ENCODE measurements at regions not wholly inside any gene's neighbourhood (a gene's known extent, or its start where the extent isn't known, plus 50 kb on each side); places are given as distances from the start of the nearest gene placed in this dataset.

GRCh38 chr3:102529452-102529851 lies 94.6 kb downstream of the ZPLD1 start:
- peak; percentile 38 for DNase-seq

DNA sequence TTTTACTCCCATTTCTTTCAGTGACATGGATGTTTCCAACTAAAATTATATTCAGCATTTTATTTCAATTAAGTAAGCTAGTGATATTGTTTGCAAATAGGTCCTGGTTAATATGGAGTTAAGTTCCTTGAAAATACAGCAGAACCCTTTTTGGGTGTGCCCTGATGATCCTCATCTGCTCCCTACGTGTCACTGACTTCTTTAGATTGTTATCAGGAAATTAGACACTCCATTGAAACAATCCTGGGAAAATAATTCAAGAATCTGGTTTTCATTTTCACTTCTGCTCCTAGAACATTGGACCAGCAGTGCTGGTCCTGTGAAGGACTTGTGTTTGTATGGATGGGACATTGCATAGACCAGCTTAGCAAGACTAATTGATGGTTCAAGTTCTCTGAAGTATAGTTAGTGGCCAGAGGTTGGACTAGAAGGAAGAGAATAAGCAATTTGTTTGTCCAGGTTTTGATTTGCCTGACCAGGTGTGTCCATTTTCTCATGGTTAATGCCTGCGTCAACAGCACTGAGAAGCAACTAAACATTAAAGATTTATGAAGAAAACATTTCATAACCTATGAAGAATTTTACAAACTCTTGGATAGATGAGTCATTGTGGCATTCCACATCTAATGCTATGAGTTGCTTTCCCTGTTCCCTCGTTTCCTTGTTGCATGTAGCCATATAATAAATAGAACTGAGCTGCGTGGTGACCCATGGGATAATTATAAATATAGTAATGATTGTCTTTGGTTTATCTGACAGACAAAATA lies 95.8 kb downstream of the ZPLD1 start:
- peak; percentile 20 for DNase-seq

DNA sequence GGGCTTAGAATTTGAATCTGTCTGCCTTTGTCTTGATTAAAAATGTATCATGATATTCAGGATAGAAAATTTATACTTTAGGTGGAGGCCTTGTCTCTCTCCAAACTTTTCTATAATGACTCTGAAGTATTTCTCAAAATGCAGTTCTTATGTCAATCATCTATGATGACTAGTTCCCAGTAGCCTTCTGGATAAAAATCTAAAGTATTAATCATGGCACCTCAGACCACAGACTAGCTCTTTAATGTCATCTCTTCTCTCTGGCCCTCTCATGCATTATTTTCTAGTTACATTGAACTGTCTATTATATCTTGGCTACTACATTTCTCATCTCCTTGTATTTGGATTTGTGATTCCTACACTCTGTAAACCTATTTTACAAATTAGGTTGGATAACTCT lies 96.9 kb downstream of the ZPLD1 start:
- DNase-seq, result no peak

GRCh38 chr3:102532901-102533300 lies 98.1 kb downstream of the ZPLD1 start:
- no peak for DNase-seq

- DNase-seq, result no peak
Measured at GRCh38 chr3:102533784-102534183, 99.0 kb downstream of the ZPLD1 start.

DNA sequence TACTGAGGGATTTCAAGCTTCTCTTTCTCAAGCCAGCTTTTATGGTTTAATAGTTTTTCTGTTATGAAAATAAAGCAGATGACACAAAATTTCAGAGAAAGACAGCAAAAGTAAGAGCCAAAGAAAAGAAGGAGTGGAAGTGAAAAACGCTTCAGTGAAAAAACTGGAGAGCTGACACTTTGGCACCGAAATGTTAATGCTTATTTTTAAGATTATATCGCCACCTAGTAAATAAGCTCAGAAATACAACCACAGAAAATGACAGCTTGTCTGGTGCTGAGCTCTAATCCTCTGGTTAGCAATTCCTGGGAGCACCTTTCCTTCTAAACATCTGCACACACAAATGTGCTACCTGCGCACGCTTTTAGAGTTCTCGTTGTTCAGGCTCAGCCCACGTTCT lies 101.6 kb downstream of the ZPLD1 start:
- DNase-seq, result peak; percentile 50

DNA sequence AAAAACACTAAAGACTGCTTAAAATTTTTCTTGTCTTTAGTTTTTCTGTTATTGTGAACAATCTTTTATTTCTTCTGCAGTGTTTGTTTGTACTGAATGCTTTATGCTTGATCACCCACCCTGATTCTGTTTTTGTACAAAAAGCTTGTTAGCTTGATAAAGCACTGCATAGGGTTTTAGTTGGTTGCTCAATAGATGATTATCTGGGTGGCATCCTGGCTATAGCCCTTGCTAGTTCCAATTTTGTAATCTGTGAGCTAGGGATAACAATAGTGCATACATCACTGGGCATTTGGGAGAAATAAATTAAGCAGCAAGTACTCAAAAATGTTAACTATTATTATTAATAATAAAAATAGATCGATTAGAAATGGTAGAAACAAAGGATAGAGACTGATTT lies 102.3 kb downstream of the ZPLD1 start:
- no peak for DNase-seq

DNA sequence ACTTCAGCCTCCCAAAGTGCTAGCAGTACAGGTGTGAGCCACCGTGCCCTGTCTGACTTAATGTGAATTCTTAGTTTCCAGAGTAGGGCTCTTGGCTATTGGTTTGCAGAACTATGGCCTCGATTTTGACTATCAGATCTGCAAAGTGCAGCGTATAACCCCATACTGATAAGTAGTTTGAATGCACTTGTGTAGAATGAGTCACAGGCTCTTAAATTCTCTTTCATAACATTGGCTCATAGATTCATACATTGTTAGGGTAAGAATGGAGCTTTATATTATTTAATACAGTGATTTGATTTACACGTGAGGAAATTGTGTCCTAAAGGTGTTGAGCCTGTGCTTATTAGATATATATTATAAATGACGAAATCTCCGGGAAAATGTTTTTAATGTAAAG lies 109.9 kb downstream of the ZPLD1 start:
- no peak for DNase-seq

GRCh38 chr3:102545276-102545675 lies 110.5 kb downstream of the ZPLD1 start:
- DNase-seq, result no peak

DNA sequence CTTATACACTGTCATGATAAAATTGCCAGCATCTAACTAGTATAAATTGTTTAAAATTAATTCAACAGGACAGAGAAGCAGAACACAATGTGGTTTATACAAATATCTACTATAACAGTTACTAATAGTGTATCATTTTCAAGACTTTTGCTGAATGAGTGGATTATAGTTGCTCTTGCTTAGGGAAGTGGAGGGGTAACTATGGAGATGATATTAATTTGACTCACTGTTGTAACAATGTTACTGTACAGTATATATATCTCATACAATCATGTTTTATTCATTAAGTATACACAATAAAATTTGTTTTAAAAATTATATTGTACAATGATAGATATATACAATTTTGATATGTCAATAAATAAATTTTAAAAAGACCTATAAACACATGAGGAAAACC lies 119.1 kb downstream of the ZPLD1 start:
- DNase-seq, result no peak

DNA sequence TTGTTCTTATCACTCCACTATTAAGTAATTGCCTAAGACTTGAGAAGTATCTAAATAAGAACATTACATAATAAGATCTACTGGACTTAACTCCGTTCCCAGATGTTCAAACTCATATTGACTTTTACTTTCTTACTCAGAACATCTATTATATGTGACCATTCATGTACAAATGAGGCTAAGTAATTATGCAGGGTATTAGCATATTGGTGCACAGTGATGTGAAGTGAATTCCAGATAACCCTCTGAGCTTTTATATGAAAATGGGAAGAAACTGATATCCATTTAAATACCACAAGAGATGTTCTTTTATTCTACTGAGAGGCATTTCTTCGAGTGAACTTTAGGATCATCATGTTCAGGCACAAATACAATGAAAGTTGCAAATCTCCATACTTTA lies 135.7 kb downstream of the ZPLD1 start:
- no peak for DNase-seq

DNA sequence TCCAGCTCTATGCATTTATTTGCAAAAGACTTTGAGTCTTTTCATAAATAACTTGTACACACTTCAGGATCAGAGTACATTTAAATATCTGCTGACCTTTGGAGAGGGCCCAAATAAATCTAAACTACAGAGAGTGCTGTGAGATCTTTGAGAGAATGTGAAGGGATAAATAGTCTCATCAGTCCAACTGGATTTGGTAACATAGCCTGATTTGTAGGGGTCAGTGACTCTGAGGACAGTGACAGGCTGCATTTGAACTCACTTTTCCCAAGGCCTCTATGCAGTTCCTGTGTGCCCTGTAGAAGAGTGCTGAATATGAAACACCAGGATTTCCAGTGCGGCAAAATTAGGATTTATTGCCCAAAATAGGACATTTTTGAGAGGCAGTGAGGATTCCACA lies 136.2 kb downstream of the ZPLD1 start:
- DNase-seq, result no peak

GRCh38 chr3:102571720-102572384 lies 137.0 kb downstream of the ZPLD1 start:
- no peak for DNase-seq

GRCh38 chr3:102573483-102574028 lies 138.7 kb downstream of the ZPLD1 start:
- no peak for DNase-seq

DNA sequence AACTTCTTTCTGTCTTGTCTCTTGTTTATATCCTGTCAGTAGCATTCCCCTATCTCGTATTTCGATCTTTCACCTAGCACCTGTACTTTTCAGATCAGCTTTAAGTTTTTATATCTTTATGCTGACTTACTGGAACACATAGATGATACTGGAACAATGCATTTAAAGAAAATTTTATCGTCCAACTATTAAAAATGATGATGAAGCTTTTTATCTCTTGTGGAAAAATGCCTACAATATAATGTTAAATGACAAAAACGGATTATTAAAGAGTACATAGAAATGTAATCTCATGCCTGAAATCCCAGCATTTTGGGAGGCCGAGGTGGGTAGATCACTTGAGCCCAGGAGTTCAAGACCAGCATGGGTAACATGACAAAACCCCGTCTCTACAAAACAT lies 139.5 kb downstream of the ZPLD1 start:
- DNase-seq, result no peak

GRCh38 chr3:102576651-102577050 lies 141.8 kb downstream of the ZPLD1 start:
- DNase-seq, result no peak

- no peak for DNase-seq
Measured at GRCh38 chr3:102577082-102577789, 142.4 kb downstream of the ZPLD1 start.

- peak; percentile 0 for DNase-seq
Measured at GRCh38 chr3:102580760-102581159, 145.9 kb downstream of the ZPLD1 start.

DNA sequence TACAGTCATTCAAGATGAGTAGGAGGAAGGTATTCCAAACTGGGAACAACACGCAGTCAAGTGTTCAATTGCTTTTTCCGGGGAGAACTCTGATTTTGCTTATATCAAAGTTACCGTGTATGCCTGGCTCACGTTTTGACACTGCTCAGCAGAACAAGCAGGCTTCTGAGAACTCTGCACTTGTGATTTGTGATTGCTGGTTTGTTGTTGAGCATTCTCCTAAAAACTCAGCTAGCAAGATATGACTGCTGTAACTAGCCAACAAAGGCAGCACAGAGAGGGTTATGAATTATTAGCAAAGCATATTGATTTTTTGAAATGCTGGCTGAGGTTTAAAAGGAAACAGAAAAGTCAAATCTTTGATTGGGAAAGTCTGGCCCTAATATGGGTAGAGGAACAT lies 151.7 kb downstream of the ZPLD1 start:
- no peak for DNase-seq

GRCh38 chr3:102593812-102594602 lies 159.2 kb downstream of the ZPLD1 start:
- no peak for DNase-seq

- no peak for DNase-seq
Measured at GRCh38 chr3:102595057-102595456, 160.2 kb downstream of the ZPLD1 start.

DNA sequence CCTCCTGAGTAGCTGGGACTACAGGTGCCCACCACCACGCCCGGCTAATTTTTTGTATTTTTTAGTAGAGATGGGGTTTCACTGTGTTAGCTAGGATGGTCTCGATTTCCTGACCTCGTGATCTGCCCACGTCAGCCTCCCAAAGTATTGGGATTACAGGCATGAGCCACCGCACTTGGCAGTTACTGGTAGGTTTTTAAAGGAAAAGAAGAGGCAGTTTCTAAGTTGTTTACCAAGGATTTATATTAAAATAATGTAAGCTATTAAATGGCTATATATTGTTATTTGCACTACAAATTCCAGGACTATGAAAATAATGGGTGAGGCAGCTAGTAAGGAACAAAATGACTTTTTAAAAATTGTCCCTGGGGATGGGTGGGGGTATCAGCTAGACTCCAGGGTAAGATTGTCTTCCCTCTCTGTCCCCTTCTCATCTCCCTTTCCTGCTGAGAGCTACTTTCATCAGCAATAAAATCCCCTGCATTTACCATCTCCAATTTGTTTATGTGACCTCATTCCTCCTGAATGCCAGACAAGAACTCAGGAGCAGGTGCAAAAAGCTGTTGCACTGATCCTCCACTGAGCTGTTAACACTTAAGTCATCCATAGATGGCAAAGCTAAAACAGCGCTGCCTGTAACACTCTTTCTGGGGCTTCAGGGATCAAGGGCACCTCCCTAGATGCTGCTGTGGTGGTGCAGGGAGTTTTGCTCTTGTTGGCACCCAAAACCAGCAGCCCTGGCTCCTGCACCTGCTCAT lies 165.2 kb downstream of the ZPLD1 start:
- no peak for DNase-seq
